ENCODE measurements at regions not wholly inside any gene's neighbourhood (a gene's known extent, or its start where the extent isn't known, plus 50 kb on each side); places are given as distances from the start of the nearest gene placed in this dataset.

GRCh38 chr20:20875716-20876115 is 163.3 kb upstream of the RALGAPA2 start:
- DNase-seq: no peak

- no peak for DNase-seq
Observed at GRCh38 chr20:20872428-20872827, 160.0 kb upstream of the RALGAPA2 start.

GRCh38 chr20:20869161-20869775 is 156.8 kb upstream of the RALGAPA2 start:
- DNase-seq: no peak

GRCh38 chr20:20864351-20865096 is 152.1 kb upstream of the RALGAPA2 start:
- DNase-seq: peak; percentile 45

GRCh38 chr20:20860078-20860806 is 147.8 kb upstream of the RALGAPA2 start:
- peak; percentile 87 for DNase-seq

GRCh38 chr20:20859510-20859909 is 147.1 kb upstream of the RALGAPA2 start:
- DNase-seq: no peak

- DNase-seq: no peak
Observed at GRCh38 chr20:20856956-20857355, 144.5 kb upstream of the RALGAPA2 start.

GRCh38 chr20:20856306-20856705 is 143.9 kb upstream of the RALGAPA2 start:
- no peak for DNase-seq

- no peak for DNase-seq
Observed at GRCh38 chr20:20851385-20851784, 138.9 kb upstream of the RALGAPA2 start.

- DNase-seq: no peak
Observed at GRCh38 chr20:20850407-20850806, 138.0 kb upstream of the RALGAPA2 start.

GRCh38 chr20:20849161-20849560 is 136.7 kb upstream of the RALGAPA2 start:
- DNase-seq: no peak

GRCh38 chr20:20847814-20848213 is 135.4 kb upstream of the RALGAPA2 start:
- DNase-seq: no peak

GRCh38 chr20:20843982-20844381 is 131.5 kb upstream of the RALGAPA2 start:
- DNase-seq: no peak

GRCh38 chr20:20839771-20840170 is 127.3 kb upstream of the RALGAPA2 start:
- DNase-seq: no peak

- peak; percentile 48 for DNase-seq
Observed at GRCh38 chr20:20837574-20838021, 125.2 kb upstream of the RALGAPA2 start.

- DNase-seq: no peak
Observed at GRCh38 chr20:20836836-20837235, 124.4 kb upstream of the RALGAPA2 start.

- no peak for DNase-seq
Observed at GRCh38 chr20:20835897-20836296, 123.5 kb upstream of the RALGAPA2 start.

- DNase-seq: no peak
Observed at GRCh38 chr20:20834008-20834407, 121.6 kb upstream of the RALGAPA2 start.

- no peak for DNase-seq
Observed at GRCh38 chr20:20832715-20833114, 120.3 kb upstream of the RALGAPA2 start.

- DNase-seq: no peak
Observed at GRCh38 chr20:20831794-20832193, 119.3 kb upstream of the RALGAPA2 start.

GRCh38 chr20:20829681-20830080 is 117.2 kb upstream of the RALGAPA2 start:
- DNase-seq: no peak

- DNase-seq: peak; percentile 48
Observed at GRCh38 chr20:20827992-20828597, 115.7 kb upstream of the RALGAPA2 start.

- peak; percentile 30 for DNase-seq
Observed at GRCh38 chr20:20824924-20825584, 112.6 kb upstream of the RALGAPA2 start.

All from NCI-H2171 (cell line).